Umbilical cord (tissue), 1 donor: ENCODE measurements at regions not wholly inside any gene's neighbourhood (a gene's known extent, or its start where the extent isn't known, plus 50 kb on each side); places are given as distances from the start of the nearest gene placed in this dataset.
"Not testable (repeated sequence)": the region's sequence is repeated elsewhere in the genome, so short reads cannot be mapped to it uniquely, and the experiment has no call there.

Experiments used
- DNase-seq: peaks from one replicate; pipeline ENCODE4 v3.0.0-alpha.2; 2015; ENCODE audit warnings: low spot score

DNA sequence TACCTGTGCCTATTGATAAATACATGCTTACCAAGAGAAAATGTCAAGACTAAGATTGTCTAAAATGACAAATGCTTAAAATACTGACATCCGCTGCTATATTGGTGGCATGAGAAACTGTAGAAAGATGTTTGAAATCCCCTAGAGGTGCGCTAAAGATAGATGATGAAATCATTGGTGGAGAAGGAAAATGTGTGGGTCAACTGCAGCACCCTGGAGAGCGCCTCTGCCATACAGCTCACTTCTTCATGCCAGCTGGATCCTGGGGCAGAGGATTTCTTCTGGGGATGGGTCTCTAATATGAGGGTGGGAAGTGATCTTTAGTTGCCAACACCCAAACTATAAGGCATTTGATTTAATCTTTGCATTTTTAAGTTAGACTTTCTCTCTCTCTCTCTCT, 680.4 kb upstream of the POM121L12 start:
- DNase-seq, result peak; percentile 12

- no peak for DNase-seq
These were observed 683.1 kb upstream of the POM121L12 start for GRCh38 chr7:52352013-52352981.

- DNase-seq, result no peak
These were observed 691.4 kb upstream of the POM121L12 start for GRCh38 chr7:52344015-52344414.

DNA sequence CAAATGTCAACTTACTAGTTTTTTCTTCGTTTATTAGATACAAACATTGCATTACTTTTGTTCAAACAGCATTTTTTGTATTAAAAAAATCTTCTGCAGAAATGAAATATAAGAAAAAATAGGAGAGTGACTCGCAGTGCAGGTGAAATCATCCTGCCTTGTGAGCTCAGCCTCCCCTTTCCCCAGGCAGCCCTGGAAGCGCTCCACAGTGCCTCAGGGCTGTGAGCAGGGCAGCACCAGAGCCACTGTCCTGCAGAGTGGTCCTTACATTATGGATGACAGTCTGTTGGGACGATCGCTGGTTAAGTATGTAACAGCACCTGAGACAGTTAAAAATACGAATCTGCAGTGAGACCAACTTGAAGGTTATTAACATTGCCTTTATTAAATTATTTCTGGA, 695.4 kb upstream of the POM121L12 start:
- DNase-seq, result no peak

GRCh38 chr7:52328328-52328727, 707.1 kb upstream of the POM121L12 start:
- not testable (repeated sequence) for DNase-seq

GRCh38 chr7:52325237-52325636, 710.2 kb upstream of the POM121L12 start:
- peak; percentile 1 for DNase-seq

GRCh38 chr7:52323202-52323746, 712.2 kb upstream of the POM121L12 start:
- DNase-seq, result no peak

DNA sequence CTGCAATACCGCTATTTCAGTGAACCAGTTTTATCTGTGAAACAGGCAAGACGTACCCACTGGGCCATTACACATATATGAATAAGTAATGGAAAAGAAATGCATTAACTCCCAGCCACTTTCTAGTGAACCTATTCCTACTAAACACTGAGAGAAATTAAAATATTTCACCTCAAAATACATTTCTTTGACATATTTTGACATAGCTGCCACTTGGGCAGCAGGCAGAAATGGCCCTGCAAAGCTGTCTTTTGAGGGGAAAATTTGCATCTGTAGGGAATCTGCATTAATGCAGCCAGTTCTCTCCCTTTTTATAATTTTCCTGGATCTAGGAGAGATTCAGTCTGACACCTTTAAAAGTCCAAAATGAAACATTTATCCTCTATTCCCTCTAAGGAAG, 714.8 kb upstream of the POM121L12 start:
- no peak for DNase-seq

DNA sequence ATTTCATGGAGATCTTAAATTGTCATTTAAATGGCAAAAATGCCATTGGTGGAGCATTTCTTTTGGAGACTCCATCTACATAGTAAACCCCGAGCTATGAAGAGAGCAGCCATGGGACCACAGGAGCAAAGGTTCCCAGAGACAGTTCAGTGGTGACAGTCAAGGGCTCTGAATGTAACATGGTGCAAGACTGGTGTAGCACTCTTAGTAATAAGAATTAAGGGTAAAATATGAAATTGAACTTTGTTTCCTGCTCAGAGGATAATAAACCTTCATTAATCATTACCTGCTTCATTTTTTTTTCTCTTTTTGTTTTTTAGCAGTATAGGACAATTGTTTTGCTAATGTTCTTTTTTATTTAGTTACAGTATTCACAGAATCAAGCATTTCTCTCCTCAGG, 717.5 kb upstream of the POM121L12 start:
- no peak for DNase-seq

GRCh38 chr7:52311886-52312285, 723.5 kb upstream of the POM121L12 start:
- no peak for DNase-seq

DNA sequence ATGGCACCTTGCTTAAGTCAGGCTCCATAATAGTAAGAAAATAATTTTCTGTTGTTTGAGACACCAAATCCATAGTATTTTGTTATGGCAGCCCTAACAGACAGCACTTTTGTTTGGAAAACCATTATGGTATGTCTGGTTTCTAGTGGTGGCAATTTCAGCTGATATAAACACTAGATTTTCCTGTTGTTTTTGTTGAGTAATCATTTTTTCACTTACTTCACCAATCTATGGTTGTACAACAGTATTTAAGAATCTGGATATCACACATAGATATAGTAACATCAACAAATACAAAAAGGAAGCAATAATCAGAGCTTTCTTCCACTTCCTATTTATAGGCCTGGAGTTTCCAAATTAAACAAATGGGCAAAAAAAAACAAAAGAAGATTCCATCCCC, 725.8 kb upstream of the POM121L12 start:
- DNase-seq, result no peak

- no peak for DNase-seq
These were observed 732.5 kb upstream of the POM121L12 start for GRCh38 chr7:52302765-52303520.

DNA sequence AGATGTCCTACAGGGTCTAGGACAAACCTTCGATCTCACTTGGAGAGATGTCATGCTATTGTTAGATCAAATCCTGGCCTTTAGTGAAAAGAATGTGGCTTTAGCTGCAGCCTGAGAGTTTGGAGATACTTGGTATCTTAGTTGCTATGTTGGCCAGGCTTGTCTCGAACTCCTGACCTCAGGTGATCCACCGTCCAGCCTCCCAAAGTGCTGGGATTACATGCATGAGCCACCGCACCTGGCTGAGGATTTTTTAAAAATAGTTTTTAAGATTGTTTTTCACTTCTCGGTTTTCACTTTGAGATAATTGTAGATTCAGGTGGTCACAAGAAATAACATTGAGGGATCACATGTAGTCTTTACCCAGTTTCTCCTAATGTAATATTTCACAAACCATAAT, 738.3 kb upstream of the POM121L12 start:
- DNase-seq, result no peak

GRCh38 chr7:52294942-52295341, 740.5 kb upstream of the POM121L12 start:
- no peak for DNase-seq

DNA sequence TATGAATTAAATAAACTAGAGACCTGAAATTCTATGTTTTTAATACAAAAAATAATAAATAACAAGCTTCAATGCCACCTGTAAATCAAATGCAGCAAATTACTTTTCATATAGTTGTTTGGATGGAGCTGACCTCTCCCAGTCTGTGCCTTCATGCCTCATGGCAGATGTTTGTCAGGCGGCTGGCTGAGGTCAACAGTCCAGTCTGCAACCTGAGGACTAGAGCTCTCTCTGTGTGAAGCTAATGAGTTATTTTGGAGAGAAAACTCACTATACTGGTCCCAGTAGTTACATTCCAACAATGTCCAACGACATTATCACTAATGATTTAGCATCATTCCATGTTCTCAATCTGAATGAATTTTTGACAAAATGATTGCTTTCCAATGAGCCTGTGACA, 746.2 kb upstream of the POM121L12 start:
- DNase-seq, result no peak

GRCh38 chr7:52287698-52288097, 747.7 kb upstream of the POM121L12 start:
- no peak for DNase-seq

DNA sequence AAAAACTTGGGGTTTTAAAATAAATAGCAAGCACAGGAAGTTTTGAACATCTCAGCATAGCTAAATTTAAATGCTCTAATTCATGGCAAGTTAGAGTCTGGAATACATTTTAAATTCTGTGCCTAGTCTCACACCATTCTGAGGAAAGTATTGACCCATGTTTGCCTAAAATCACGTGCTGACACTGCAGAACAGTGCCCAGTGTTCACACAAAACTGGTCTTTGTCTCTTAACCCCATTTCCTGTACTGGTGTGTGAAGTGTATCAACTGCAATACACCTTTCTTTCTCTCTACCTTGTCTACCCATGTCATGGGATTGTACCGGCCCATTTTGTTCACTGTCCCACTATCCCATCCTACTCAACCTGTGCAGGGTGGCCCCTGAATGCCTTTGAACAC, 749.7 kb upstream of the POM121L12 start:
- no peak for DNase-seq

GRCh38 chr7:52283335-52283734, 752.1 kb upstream of the POM121L12 start:
- DNase-seq, result peak; percentile 54

GRCh38 chr7:52273685-52274610, 761.5 kb upstream of the POM121L12 start:
- peak; percentile 41 for DNase-seq

DNA sequence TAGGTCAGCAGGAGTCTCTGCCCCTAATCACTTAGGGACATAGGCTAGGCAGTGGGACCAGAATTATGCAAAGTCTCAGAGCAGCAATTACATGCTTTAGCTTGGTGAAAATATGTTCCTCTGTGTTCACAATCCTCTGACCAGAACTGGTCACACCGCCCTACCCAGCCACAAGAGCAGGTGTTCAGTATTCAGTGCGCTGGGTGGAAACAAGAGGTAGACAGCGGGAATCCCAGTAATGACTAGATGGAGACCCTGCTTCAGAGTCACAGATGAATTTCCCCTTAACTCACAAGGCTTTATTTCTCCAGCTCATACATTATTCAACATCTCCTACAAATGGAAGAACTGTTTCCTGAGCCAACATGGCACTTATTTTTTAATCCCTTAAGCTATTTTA, 763.7 kb upstream of the POM121L12 start:
- no peak for DNase-seq

- DNase-seq, result no peak
These were observed 765.1 kb upstream of the POM121L12 start for GRCh38 chr7:52270301-52270700.
